Esophagus muscularis mucosa (tissue), 3 donors: ENCODE measurements at regions not wholly inside any gene's neighbourhood (a gene's known extent, or its start where the extent isn't known, plus 50 kb on each side); places are given as distances from the start of the nearest gene placed in this dataset.
"Not testable (repeated sequence)": the region's sequence is repeated elsewhere in the genome, so short reads cannot be mapped to it uniquely, and the experiment has no call there.

Experiments used
- POLR2A ChIP-seq: fragments of 450-650 bp; IDR thresholded peaks from one replicate; pipeline ENCODE4 v1.6.1; 2017; ENCODE audit warnings: antibody characterized with exemption, moderate library complexity, mild to moderate bottlenecking, low read depth
- TF ChIP-seq, protein P1 (sequence below), 3 experiments: fragments of 200-600 bp in 2 of 3; fragments of 450-650 bp in 1 of 3; sonication (generic) in 2 of 3; IDR thresholded peaks; one replicate each; pipeline ENCODE4 v1.5.1; 2017 to 2019; ENCODE audit warnings: antibody characterized with exemption in 3 of 3, mild to moderate bottlenecking in 2 of 3, moderate library complexity in 1 of 3

DNA sequence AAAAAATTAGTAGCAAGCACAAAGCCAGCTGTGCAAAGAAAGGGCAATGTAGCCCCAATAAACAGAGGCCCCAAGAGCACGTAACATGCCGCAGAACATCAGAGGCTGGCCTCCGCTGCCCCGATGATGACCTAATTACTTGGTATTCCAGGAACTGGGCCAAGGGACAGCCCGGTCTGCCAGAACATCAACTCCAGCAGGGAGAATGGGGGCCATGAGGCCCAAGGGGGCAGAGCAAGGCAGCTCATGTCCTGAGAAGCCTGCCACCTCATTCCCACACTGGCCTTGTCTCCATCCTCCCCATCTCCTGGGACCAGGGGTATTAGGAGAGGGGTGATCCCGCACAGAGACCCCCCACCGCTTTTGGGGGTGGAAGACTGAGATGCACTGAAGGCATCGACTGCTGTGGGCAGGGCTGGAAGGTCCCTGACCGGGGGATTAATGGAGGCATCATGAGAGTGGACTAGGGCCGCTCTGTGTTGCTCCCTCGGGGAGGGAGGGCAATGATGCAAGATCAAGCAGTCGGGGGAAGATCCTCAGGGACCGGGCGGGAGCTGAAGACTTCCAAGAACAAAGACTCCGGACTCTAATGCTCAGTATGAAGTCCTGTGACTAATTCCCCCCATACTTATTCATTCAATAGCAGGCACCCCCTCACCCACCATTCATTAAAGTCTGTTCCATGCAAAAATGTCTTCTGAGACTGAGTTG lies 192.3 kb downstream of the BCL2L11 start:
- TF ChIP-seq, protein P1, sequence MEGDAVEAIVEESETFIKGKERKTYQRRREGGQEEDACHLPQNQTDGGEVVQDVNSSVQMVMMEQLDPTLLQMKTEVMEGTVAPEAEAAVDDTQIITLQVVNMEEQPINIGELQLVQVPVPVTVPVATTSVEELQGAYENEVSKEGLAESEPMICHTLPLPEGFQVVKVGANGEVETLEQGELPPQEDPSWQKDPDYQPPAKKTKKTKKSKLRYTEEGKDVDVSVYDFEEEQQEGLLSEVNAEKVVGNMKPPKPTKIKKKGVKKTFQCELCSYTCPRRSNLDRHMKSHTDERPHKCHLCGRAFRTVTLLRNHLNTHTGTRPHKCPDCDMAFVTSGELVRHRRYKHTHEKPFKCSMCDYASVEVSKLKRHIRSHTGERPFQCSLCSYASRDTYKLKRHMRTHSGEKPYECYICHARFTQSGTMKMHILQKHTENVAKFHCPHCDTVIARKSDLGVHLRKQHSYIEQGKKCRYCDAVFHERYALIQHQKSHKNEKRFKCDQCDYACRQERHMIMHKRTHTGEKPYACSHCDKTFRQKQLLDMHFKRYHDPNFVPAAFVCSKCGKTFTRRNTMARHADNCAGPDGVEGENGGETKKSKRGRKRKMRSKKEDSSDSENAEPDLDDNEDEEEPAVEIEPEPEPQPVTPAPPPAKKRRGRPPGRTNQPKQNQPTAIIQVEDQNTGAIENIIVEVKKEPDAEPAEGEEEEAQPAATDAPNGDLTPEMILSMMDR (IDR thresholded peaks at IDR 0.05): not testable (repeated sequence)
- TF ChIP-seq POLR2A: not testable (repeated sequence)
